ENCODE measurements at regions not wholly inside any gene's neighbourhood (a gene's known extent, or its start where the extent isn't known, plus 50 kb on each side); places are given as distances from the start of the nearest gene placed in this dataset.

- Histone ChIP-seq H3K36me3 (ENCODE audit: insufficient read depth in 1 of 2, low read depth in 1 of 2) (no peaks in the 10 kb centered on the region), H3K4me3 (no peak overlapping the region), H3K27ac (no peak overlapping the region), H3K27me3 (ENCODE audit: insufficient read depth in 3 of 3, low read length in 2 of 3) (no peaks in the 10 kb centered on the region), H3K9me3 (no peaks in the 10 kb centered on the region), H3K4me1 (no peaks in the 10 kb centered on the region)
- intact Hi-C loops (cut with DNase I) = no loop called here
- WGBS, 3 donors = 89 to 95% (median 92%) methylated on average over 3 of the region's 3 CpGs
- TF ChIP-seq CTCF (IDR thresholded peaks at IDR 0.05) = no peak
- DNase-seq (no peak), ATAC-seq (no peak)
Measured at GRCh38 chr4:94400191-94400590, 51.6 kb upstream of the PDLIM5 start.
